Activated CD4-positive, alpha-beta memory T cell treated with anti-CD3 and anti-CD28 coated beads, Interleukin-2, amount 10 ng/mL, durations not matched to agents 7 days and 5 days (primary cell): ENCODE measurements at regions not wholly inside any gene's neighbourhood (a gene's known extent, or its start where the extent isn't known, plus 50 kb on each side); places are given as distances from the start of the nearest gene placed in this dataset.

Experiments
- CTCF ChIA-PET: fragments of 350-600 bp; sonication (Branson Sonifier 250); formaldehyde crosslinking; loops from one replicate; lab custom pipeline; 2021; ENCODE audit warnings: antibody characterized with exemption, inconsistent platforms; lab: Charles Lee
- POLR2A ChIA-PET: fragments of 350-600 bp; sonication (Branson Sonifier 250); formaldehyde crosslinking; loops from one replicate; lab custom pipeline; 2021; ENCODE audit warnings: antibody characterized with exemption; lab: Charles Lee
- DNase-seq: peaks from one replicate; pipeline ENCODE4 v3.0.0-alpha.2; 2020
- H3K27ac Mint-ChIP-seq: one replicate; pipeline ENCODE4 v1.8.0; 2021; ENCODE audit warnings: mild to moderate bottlenecking, mixed read lengths
- H3K27me3 Mint-ChIP-seq: one replicate; pipeline ENCODE4 v1.8.0; 2021; ENCODE audit warnings: mixed read lengths
- H3K36me3 Mint-ChIP-seq: one replicate; pipeline ENCODE4 v1.8.0; 2021; ENCODE audit warnings: low read depth, mixed read lengths
- H3K4me1 Mint-ChIP-seq: one replicate; pipeline ENCODE4 v1.8.0; 2021; ENCODE audit warnings: mixed read lengths
- H3K4me3 Mint-ChIP-seq: one replicate; pipeline ENCODE4 v1.8.0; 2021; ENCODE audit warnings: mild to moderate bottlenecking, mixed read lengths
- H3K9me3 Mint-ChIP-seq: one replicate; pipeline ENCODE4 v1.8.0; 2021; ENCODE audit warnings: mixed read lengths

- ChIA-PET POLR2A (no interaction called here), CTCF (interaction anchor here (0.6 kb wide), 1 partner anchor 65 kb away, joined by 4 read pairs; no protein-coding TSS in a partner anchor)
- no peak for DNase-seq
- Mint-ChIP-seq H3K27me3 (no peaks in the 10 kb centered on the region), H3K9me3 (no peaks in the 10 kb centered on the region), H3K4me1 (no peaks in the 10 kb centered on the region), H3K27ac (no peak overlapping the region), H3K36me3 (no peaks in the 10 kb centered on the region), H3K4me3 (no peak overlapping the region)
Observed at GRCh38 chr13:34207334-34207733, 389.4 kb downstream of the RFC3 start.

DNA sequence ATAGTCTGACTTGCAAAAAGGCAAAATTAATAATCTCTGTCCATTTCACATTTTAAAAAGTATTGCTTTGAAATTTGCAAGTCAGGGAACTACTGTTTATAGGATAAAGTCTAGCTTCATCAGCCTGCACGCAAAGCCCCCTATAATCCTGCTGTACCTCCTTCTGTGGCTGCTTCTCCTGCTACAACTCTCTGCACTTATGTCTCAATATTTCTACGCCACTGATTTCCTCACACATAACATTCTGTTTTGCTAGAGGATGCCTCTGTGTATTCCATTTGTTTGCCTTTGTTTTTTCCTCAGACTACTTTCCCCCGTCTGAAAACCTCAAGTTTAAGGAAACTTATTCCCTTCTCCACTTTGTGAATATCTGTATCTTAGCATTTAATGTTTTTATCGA is 389.9 kb downstream of the RFC3 start:
- Mint-ChIP-seq H3K4me1 (no peaks in the 10 kb centered on the region), H3K27ac (no peak overlapping the region), H3K9me3 (no peaks in the 10 kb centered on the region), H3K4me3 (no peak overlapping the region), H3K27me3 (no peaks in the 10 kb centered on the region), H3K36me3 (no peaks in the 10 kb centered on the region)
- ChIA-PET CTCF (no interaction called here), POLR2A (no interaction called here)
- no peak for DNase-seq

GRCh38 chr13:34208336-34208735 is 390.4 kb downstream of the RFC3 start:
- ChIA-PET CTCF (no interaction called here), POLR2A (no interaction called here)
- Mint-ChIP-seq H3K4me1 (no peaks in the 10 kb centered on the region), H3K27me3 (no peaks in the 10 kb centered on the region), H3K4me3 (no peak overlapping the region), H3K9me3 (no peaks in the 10 kb centered on the region), H3K27ac (no peak overlapping the region), H3K36me3 (no peaks in the 10 kb centered on the region)
- DNase-seq, result no peak

GRCh38 chr13:34210341-34210740 is 392.4 kb downstream of the RFC3 start:
- no peak for DNase-seq
- CTCF ChIA-PET, result no interaction called here
- POLR2A ChIA-PET, result no interaction called here
- Mint-ChIP-seq H3K27ac (no peak overlapping the region), H3K27me3 (no peaks in the 10 kb centered on the region), H3K4me3 (no peak overlapping the region), H3K4me1 (no peaks in the 10 kb centered on the region), H3K36me3 (no peaks in the 10 kb centered on the region), H3K9me3 (no peaks in the 10 kb centered on the region)

DNA sequence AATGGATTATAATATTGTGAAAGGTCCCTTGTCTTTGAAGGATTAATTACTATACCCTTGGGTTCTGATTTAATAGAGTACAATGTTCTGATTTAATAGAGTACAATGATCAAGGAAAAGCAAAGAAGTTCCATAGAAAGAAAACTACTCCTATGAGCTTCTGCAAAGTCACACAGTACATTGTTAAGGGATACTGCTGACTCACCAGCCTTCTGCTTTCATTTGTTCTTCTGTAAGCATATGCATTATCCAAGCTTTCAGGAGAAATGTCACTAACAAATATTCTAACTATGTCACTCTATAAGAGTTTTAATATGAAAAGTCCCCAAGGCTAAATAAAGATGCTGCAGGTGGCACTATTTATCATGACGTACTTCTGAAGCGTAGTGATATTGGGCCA is 396.7 kb downstream of the RFC3 start:
- ChIA-PET POLR2A (no interaction called here), CTCF (no interaction called here)
- no peaks in the 10 kb centered on the region for H3K9me3 Mint-ChIP-seq
- H3K27ac Mint-ChIP-seq, result no peak overlapping the region
- no peaks in the 10 kb centered on the region for H3K4me1 Mint-ChIP-seq
- H3K27me3 Mint-ChIP-seq, result no peaks in the 10 kb centered on the region
- DNase-seq, result no peak
- no peaks in the 10 kb centered on the region for H3K36me3 Mint-ChIP-seq
- H3K4me3 Mint-ChIP-seq, result no peak overlapping the region

DNA sequence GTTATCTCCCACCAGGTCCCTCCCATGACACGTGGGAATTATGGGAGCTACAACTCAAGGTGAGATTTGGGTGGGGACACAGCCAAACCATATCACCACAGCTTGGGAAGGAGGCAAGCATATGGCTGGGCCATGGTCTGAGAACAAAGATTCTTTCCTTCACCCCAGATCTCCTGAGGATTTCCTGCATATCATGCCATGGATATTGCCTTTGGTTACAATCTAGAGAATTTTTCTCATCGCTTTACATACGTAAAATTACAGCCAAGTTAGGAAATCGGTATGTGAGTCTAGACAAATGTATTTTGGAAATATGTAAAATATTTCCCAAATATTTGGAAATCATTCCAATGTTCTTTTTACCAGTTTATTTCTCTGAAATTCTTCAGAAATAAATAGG is 398.3 kb downstream of the RFC3 start:
- H3K36me3 Mint-ChIP-seq, result no peaks in the 10 kb centered on the region
- H3K27me3 Mint-ChIP-seq, result no peaks in the 10 kb centered on the region
- no peak overlapping the region for H3K27ac Mint-ChIP-seq
- no peaks in the 10 kb centered on the region for H3K9me3 Mint-ChIP-seq
- no peak overlapping the region for H3K4me3 Mint-ChIP-seq
- POLR2A ChIA-PET, result no interaction called here
- CTCF ChIA-PET, result no interaction called here
- H3K4me1 Mint-ChIP-seq, result no peaks in the 10 kb centered on the region
- no peak for DNase-seq

DNA sequence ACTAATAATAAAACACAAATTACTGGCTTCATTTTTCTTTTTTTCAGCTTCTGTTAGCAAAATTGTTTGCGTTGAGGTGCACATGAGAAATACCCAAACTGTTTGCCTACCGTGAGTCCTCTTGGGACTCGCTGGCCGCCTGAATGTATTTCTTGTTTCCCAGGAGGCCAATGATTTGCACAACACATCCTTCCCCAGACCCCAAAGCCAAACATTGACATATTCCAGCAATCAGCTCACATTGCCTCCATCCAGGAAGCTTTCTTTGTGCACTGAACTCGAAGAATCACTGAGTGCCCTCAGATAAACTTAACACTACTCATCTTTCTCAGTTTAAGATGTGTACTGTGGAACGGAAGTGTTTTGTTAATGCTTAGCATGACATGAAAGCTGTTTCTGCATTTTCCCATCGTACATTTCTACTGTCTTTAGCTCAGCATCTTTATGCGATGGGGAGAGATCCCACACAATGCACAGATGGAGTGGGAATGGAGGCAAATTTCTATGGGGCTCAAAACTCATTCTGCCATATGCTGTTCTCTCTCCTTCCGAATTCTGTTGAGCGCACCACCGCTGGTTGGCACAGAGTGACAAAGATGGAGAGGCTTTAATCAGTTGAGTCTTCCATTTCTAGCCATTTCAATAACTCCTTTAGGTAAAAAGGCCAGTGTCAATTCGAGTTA is 399.5 kb downstream of the RFC3 start:
- CTCF ChIA-PET, result no interaction called here
- Mint-ChIP-seq H3K9me3 (no peaks in the 10 kb centered on the region), H3K27ac (no peak overlapping the region), H3K4me1 (no peaks in the 10 kb centered on the region), H3K36me3 (no peaks in the 10 kb centered on the region), H3K27me3 (no peaks in the 10 kb centered on the region), H3K4me3 (no peak overlapping the region)
- POLR2A ChIA-PET, result no interaction called here
- DNase-seq, result no peak

- no peak for DNase-seq
- Mint-ChIP-seq H3K4me3 (no peak overlapping the region), H3K9me3 (no peaks in the 10 kb centered on the region), H3K27me3 (no peaks in the 10 kb centered on the region), H3K27ac (no peak overlapping the region), H3K4me1 (no peaks in the 10 kb centered on the region), H3K36me3 (no peaks in the 10 kb centered on the region)
- ChIA-PET CTCF (no interaction called here), POLR2A (no interaction called here)
Observed at GRCh38 chr13:34223984-34224383, 406.0 kb downstream of the RFC3 start.

- no peak overlapping the region for H3K4me3 Mint-ChIP-seq
- no peak overlapping the region for H3K27ac Mint-ChIP-seq
- H3K36me3 Mint-ChIP-seq, result no peaks in the 10 kb centered on the region
- no peaks in the 10 kb centered on the region for H3K4me1 Mint-ChIP-seq
- CTCF ChIA-PET, result no interaction called here
- H3K27me3 Mint-ChIP-seq, result no peaks in the 10 kb centered on the region
- no peaks in the 10 kb centered on the region for H3K9me3 Mint-ChIP-seq
- POLR2A ChIA-PET, result no interaction called here
- no peak for DNase-seq
Observed at GRCh38 chr13:34224877-34225276, 406.9 kb downstream of the RFC3 start.

DNA sequence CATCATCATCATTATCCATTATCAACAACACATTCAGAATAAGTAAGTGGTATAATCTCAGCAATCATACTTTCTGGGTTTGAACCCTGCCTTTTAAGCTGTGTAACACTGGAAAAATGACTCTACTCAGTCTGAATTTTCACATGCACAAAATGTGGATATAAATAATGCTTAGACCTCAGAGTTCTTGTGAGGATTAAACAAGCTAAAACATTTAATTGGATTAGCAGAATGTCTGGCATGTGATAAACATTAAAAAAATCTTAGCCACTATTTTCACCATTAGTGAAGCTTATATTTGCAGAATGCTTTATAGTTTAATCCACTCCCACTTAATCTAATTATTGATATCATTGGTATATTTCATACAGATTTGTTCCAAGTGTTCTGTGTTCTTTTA is 412.3 kb downstream of the RFC3 start:
- no peak for DNase-seq
- no peak overlapping the region for H3K27ac Mint-ChIP-seq
- POLR2A ChIA-PET, result no interaction called here
- H3K9me3 Mint-ChIP-seq, result no peaks in the 10 kb centered on the region
- no peaks in the 10 kb centered on the region for H3K36me3 Mint-ChIP-seq
- no peaks in the 10 kb centered on the region for H3K27me3 Mint-ChIP-seq
- H3K4me3 Mint-ChIP-seq, result no peak overlapping the region
- H3K4me1 Mint-ChIP-seq, result no peaks in the 10 kb centered on the region
- CTCF ChIA-PET, result no interaction called here

GRCh38 chr13:34241332-34241731 is 423.4 kb downstream of the RFC3 start:
- Mint-ChIP-seq H3K27ac (no peak overlapping the region), H3K4me1 (no peaks in the 10 kb centered on the region)

DNA sequence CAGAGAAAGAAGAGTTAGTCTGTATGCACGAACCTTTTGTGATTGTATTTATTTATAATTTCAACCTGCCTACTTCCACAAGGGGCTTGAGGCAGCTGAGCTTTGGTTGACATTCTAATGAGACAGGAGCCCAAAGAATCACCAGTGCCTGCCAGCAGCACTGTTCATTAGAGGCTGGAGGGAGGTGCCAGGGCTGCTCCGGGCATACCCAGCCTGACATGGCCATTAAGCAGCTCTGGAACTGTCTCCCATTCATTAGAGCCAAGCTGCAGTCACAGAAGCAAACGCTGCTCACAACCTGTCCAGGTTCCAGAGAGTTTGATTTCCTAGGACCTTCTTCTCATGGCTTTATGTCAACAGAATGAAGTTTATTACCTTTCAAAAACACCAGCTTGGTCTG is 425.5 kb downstream of the RFC3 start:
- no peaks in the 10 kb centered on the region for H3K36me3 Mint-ChIP-seq
- H3K27me3 Mint-ChIP-seq, result no peaks in the 10 kb centered on the region
- POLR2A ChIA-PET, result no interaction called here
- H3K27ac Mint-ChIP-seq, result no peak overlapping the region
- H3K9me3 Mint-ChIP-seq, result peaks cover 2% of the 10 kb centered on the region
- no peaks in the 10 kb centered on the region for H3K4me1 Mint-ChIP-seq
- no peak for DNase-seq
- CTCF ChIA-PET, result no interaction called here
- H3K4me3 Mint-ChIP-seq, result no peak overlapping the region

More at GRCh38 chr13:34241332-34241731, 423.4 kb downstream of the RFC3 start:
- no peak for DNase-seq
- no peaks in the 10 kb centered on the region for H3K27me3 Mint-ChIP-seq
- H3K9me3 Mint-ChIP-seq, result peaks cover 6% of the 10 kb centered on the region
- no peaks in the 10 kb centered on the region for H3K36me3 Mint-ChIP-seq
- ChIA-PET CTCF (no interaction called here), POLR2A (no interaction called here)
- no peak overlapping the region for H3K4me3 Mint-ChIP-seq

DNA sequence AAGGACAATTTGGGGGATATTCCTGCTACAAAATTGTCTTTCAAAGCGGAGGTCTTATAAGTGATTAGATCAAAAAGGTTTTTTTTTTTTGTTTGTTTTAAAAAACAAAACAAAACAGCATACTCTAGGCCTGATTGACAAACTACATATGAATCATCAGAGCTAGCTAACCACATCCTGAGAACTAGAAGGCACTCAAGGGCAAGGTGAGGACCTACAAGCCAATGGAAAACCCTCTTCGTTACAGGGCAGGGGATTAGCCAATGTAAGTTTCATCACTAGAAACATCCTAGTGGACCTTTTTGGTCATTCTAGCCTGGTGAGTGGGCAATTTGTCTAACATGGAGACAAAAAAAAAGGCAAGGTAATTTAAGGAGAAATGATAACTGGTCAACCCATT is 428.6 kb downstream of the RFC3 start:
- no peak for DNase-seq
- H3K27me3 Mint-ChIP-seq, result no peaks in the 10 kb centered on the region
- no peaks in the 10 kb centered on the region for H3K36me3 Mint-ChIP-seq
- no peak overlapping the region for H3K27ac Mint-ChIP-seq
- H3K9me3 Mint-ChIP-seq, result peaks cover 2% of the 10 kb centered on the region
- ChIA-PET POLR2A (no interaction called here), CTCF (no interaction called here)
- no peaks in the 10 kb centered on the region for H3K4me1 Mint-ChIP-seq
- no peak overlapping the region for H3K4me3 Mint-ChIP-seq

GRCh38 chr13:34247596-34247995 is 429.6 kb downstream of the RFC3 start:
- POLR2A ChIA-PET, result no interaction called here
- Mint-ChIP-seq H3K4me1 (no peaks in the 10 kb centered on the region), H3K36me3 (no peaks in the 10 kb centered on the region), H3K9me3 (peaks cover 2% of the 10 kb centered on the region), H3K27me3 (no peaks in the 10 kb centered on the region), H3K4me3 (no peak overlapping the region), H3K27ac (no peak overlapping the region)
- DNase-seq, result no peak
- CTCF ChIA-PET, result no interaction called here
